ENCODE measurements at regions not wholly inside any gene's neighbourhood (a gene's known extent, or its start where the extent isn't known, plus 50 kb on each side); places are given as distances from the start of the nearest gene placed in this dataset.

DNA sequence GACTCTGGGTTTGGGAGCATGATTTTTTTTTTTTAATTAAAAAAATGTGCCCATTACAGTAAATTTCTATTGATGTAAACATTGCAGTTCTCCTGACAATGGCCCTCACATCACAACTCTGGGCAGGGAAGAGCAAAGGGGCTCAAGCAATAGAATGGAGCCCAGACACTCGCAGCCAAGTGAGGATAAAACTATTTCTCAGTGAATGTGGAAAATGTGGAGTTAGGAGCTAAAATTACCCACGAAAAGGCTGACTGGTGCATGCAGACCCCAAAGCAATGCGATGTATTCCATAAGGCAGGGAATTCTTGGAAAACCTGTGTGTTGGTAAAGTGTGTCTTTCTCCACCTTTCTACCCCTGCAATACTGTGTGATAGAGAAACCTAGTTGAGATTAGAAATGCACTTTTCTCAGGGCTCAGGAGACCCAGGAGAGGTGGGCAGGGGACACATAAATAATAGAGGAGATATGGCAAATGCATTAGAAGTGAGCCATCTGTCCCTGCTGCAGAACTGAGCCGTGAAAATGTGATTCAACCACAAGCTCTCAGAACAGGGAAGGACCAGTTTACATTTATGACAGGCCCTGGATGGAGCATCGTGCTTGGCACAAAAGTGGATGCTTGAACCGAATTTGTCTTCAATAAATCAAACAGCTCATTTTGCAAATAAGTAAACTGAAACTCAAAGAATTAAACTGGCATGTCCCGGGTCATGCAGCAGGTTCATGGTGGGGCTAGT is 100.1 kb downstream of the MYCN start:
- DNase-seq = no peak
- Mint-ChIP-seq H3K27ac (ENCODE audit: unreplicated experiment) (peak overlapping the region; percentile 49), H3K4me3 (ENCODE audit: unreplicated experiment) (peak overlapping the region; percentile 17), H3K27me3 (ENCODE audit: unreplicated experiment) (no peaks in the 10 kb centered on the region), H3K9me3 (ENCODE audit: unreplicated experiment) (peaks cover 5% of the 10 kb centered on the region), H3K36me3 (ENCODE audit: unreplicated experiment) (no peaks in the 10 kb centered on the region), H3K4me1 (ENCODE audit: low read depth, unreplicated experiment) (peaks cover 39% of the 10 kb centered on the region)
- TF ChIP-seq, protein P1, sequence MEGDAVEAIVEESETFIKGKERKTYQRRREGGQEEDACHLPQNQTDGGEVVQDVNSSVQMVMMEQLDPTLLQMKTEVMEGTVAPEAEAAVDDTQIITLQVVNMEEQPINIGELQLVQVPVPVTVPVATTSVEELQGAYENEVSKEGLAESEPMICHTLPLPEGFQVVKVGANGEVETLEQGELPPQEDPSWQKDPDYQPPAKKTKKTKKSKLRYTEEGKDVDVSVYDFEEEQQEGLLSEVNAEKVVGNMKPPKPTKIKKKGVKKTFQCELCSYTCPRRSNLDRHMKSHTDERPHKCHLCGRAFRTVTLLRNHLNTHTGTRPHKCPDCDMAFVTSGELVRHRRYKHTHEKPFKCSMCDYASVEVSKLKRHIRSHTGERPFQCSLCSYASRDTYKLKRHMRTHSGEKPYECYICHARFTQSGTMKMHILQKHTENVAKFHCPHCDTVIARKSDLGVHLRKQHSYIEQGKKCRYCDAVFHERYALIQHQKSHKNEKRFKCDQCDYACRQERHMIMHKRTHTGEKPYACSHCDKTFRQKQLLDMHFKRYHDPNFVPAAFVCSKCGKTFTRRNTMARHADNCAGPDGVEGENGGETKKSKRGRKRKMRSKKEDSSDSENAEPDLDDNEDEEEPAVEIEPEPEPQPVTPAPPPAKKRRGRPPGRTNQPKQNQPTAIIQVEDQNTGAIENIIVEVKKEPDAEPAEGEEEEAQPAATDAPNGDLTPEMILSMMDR (IDR thresholded peaks at IDR 0.05; ENCODE audit: partially characterized antibody, unreplicated experiment) = no peak

DNA sequence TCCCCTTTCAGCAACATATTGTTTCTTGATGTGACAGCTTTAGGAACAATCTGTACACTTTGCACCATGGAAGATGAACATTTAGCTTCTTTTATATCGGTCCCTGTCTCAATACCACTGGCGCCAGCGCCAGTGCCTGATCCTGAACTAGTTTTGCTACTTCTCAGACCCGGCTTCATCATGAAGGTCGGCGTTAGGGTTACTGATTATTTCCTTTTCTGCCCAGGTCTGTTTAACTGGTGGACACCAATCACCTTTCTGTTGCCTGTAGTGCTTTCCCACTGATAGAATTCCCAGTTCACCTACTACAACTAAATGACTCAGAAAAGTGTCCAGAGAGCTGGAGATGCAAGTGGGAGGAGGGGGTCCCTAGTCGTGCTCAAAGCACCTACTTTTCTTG is 99.5 kb downstream of the MYCN start:
- no peaks in the 10 kb centered on the region for H3K36me3 Mint-ChIP-seq (ENCODE audit: unreplicated experiment)
- H3K4me3 Mint-ChIP-seq (ENCODE audit: unreplicated experiment) = no peak overlapping the region
- peaks cover 5% of the 10 kb centered on the region for H3K9me3 Mint-ChIP-seq (ENCODE audit: unreplicated experiment)
- TF ChIP-seq, protein P1 (IDR thresholded peaks at IDR 0.05; ENCODE audit: partially characterized antibody, unreplicated experiment) = no peak
- no peak for DNase-seq
- H3K4me1 Mint-ChIP-seq (ENCODE audit: low read depth, unreplicated experiment) = peaks cover 39% of the 10 kb centered on the region
- no peaks in the 10 kb centered on the region for H3K27me3 Mint-ChIP-seq (ENCODE audit: unreplicated experiment)
- H3K27ac Mint-ChIP-seq (ENCODE audit: unreplicated experiment) = peak overlapping the region; percentile 65

DNA sequence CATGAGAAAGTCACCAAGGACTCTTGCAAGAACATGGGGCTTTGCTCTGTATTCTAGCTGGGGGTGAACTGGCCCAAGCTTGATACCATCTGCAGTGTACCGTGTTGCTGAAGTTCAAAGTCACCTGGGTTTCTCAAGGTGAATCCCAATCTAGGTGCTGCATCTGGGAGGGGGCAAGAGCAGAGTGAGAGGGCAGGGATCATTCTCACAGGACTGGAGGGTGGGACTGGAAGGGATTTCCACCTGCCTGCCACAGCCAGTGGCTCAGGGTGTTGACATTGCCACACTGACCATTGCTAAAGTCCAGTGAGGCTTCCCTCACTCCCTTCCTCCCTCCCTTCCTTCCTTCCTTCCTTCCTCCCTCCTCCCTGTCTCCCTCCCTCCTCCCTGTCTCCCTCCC is 98.7 kb downstream of the MYCN start:
- H3K27me3 Mint-ChIP-seq (ENCODE audit: unreplicated experiment) = peaks cover 1% of the 10 kb centered on the region
- H3K4me3 Mint-ChIP-seq (ENCODE audit: unreplicated experiment) = no peak overlapping the region
- no peak overlapping the region for H3K27ac Mint-ChIP-seq (ENCODE audit: unreplicated experiment)
- no peak for DNase-seq
- H3K36me3 Mint-ChIP-seq (ENCODE audit: unreplicated experiment) = peaks cover 3% of the 10 kb centered on the region
- H3K4me1 Mint-ChIP-seq (ENCODE audit: low read depth, unreplicated experiment) = peaks cover 39% of the 10 kb centered on the region
- H3K9me3 Mint-ChIP-seq (ENCODE audit: unreplicated experiment) = peaks cover 5% of the 10 kb centered on the region
- TF ChIP-seq, protein P1 (IDR thresholded peaks at IDR 0.05; ENCODE audit: partially characterized antibody, unreplicated experiment) = no peak

DNA sequence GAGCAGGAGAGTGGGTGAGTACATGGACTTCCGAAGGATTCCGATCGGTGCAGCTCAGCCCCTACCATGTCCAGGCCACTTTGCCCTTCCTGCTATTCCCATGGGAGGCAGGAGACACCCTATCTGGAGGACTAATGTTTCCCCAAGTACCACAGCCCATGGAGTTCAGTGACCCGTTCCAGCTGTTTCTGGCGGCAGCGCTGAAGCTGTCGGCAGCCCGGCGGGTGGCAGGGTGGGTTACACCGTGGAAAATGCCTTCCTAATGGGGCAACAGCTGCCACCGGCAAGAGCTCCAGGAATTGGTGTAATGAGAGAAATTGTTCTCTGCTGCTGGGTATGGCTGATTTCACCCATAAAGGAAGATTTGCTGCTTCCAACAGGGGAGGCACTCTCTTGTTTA is 98.3 kb downstream of the MYCN start:
- TF ChIP-seq, protein P1 (IDR thresholded peaks at IDR 0.05; ENCODE audit: partially characterized antibody, unreplicated experiment) = no peak
- peak overlapping the region; percentile 49 for H3K27ac Mint-ChIP-seq (ENCODE audit: unreplicated experiment)
- peaks cover 39% of the 10 kb centered on the region for H3K4me1 Mint-ChIP-seq (ENCODE audit: low read depth, unreplicated experiment)

DNA sequence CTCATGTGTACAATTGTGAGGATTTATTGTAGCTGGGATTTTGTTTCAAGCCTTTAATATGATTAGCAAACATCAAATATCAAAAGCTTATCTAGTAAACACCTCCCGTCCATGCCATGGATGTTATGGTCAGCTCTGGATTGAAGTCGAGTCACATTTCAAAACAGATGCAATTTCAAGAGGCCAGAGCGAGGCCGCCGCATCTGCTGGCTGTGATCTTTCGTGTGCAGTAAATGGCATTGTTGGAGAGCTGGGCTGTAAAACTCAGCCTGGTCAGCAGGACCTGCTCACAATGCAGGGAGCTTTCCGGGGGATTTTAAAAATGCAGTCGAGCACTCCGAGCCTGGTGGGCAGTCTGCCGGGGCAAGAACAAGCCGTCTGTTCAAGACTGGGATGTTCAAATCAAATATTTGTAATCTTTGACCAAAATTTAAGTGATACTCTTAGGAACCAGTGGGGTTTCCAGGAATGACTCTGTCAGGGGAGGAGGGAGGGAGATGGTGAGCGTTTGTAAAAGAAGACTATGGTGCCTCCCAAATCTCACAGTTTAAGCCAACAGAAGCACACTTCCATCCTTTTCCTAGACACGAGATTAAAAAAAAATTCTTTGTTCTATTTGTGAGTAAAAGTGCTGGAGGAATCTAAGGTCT is 97.6 kb downstream of the MYCN start:
- TF ChIP-seq, protein P1 (IDR thresholded peaks at IDR 0.05; ENCODE audit: partially characterized antibody, unreplicated experiment) = no peak
- DNase-seq = no peak
- Mint-ChIP-seq H3K36me3 (ENCODE audit: unreplicated experiment) (peaks cover 3% of the 10 kb centered on the region), H3K9me3 (ENCODE audit: unreplicated experiment) (peaks cover 5% of the 10 kb centered on the region), H3K27ac (ENCODE audit: unreplicated experiment) (peak overlapping the region; percentile 49), H3K4me3 (ENCODE audit: unreplicated experiment) (peak overlapping the region; percentile 32), H3K27me3 (ENCODE audit: unreplicated experiment) (peaks cover 1% of the 10 kb centered on the region), H3K4me1 (ENCODE audit: low read depth, unreplicated experiment) (peaks cover 39% of the 10 kb centered on the region)

More for the DNA sequence above, 98.3 kb downstream of the MYCN start:
- Mint-ChIP-seq H3K36me3 (ENCODE audit: unreplicated experiment) (peaks cover 3% of the 10 kb centered on the region), H3K9me3 (ENCODE audit: unreplicated experiment) (peaks cover 5% of the 10 kb centered on the region), H3K4me3 (ENCODE audit: unreplicated experiment) (no peak overlapping the region), H3K27me3 (ENCODE audit: unreplicated experiment) (peaks cover 1% of the 10 kb centered on the region)
- no peak for DNase-seq
